ENCODE measurements at regions not wholly inside any gene's neighbourhood (a gene's known extent, or its start where the extent isn't known, plus 50 kb on each side); places are given as distances from the start of the nearest gene placed in this dataset.

DNA sequence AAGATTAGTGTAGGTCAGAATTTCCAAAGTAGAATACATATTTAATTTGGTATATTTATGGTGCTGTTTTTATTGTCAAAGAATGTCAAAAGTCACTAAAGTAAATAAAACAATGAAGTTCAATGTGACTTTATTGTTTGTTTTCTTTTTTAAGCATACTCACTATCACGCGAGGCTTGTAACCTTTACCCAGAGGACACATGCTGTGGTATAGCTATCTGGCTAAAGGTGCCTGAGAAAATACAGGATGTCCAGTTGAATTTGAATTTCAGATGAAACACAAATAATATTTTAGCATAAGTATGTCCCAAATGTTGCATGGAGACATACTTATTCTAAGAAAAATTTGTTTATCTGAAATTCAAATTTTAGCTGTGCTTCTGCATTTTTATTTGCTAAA lies 103.3 kb upstream of the KLF7 start:
- H3K9me3 ChIP-seq: no peaks in the 10 kb centered on the region
- no peak for DNase-seq
- no peak overlapping the region for H3K27ac ChIP-seq
- H3K27me3 ChIP-seq: no peaks in the 10 kb centered on the region
- TF ChIP-seq, protein P1, sequence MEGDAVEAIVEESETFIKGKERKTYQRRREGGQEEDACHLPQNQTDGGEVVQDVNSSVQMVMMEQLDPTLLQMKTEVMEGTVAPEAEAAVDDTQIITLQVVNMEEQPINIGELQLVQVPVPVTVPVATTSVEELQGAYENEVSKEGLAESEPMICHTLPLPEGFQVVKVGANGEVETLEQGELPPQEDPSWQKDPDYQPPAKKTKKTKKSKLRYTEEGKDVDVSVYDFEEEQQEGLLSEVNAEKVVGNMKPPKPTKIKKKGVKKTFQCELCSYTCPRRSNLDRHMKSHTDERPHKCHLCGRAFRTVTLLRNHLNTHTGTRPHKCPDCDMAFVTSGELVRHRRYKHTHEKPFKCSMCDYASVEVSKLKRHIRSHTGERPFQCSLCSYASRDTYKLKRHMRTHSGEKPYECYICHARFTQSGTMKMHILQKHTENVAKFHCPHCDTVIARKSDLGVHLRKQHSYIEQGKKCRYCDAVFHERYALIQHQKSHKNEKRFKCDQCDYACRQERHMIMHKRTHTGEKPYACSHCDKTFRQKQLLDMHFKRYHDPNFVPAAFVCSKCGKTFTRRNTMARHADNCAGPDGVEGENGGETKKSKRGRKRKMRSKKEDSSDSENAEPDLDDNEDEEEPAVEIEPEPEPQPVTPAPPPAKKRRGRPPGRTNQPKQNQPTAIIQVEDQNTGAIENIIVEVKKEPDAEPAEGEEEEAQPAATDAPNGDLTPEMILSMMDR (IDR thresholded peaks at IDR 0.05): no peak
- TF ChIP-seq POLR2A (IDR thresholded peaks at IDR 0.05) (no peak), POLR2AphosphoS5 (IDR thresholded peaks at IDR 0.05) (no peak), EP300 (IDR thresholded peaks at IDR 0.05) (no peak)
- intact Hi-C loops (cut with DNase I; ENCODE audit: low total_unique reads): no loop called here
- H3K4me1 ChIP-seq: no peaks in the 10 kb centered on the region
- 45 to 76% (median 58%) methylated on average over 2 of the region's 2 CpGs for WGBS, 5 donors
- no peaks in the 10 kb centered on the region for H3K36me3 ChIP-seq
- H3K4me3 ChIP-seq: no peak overlapping the region

DNA sequence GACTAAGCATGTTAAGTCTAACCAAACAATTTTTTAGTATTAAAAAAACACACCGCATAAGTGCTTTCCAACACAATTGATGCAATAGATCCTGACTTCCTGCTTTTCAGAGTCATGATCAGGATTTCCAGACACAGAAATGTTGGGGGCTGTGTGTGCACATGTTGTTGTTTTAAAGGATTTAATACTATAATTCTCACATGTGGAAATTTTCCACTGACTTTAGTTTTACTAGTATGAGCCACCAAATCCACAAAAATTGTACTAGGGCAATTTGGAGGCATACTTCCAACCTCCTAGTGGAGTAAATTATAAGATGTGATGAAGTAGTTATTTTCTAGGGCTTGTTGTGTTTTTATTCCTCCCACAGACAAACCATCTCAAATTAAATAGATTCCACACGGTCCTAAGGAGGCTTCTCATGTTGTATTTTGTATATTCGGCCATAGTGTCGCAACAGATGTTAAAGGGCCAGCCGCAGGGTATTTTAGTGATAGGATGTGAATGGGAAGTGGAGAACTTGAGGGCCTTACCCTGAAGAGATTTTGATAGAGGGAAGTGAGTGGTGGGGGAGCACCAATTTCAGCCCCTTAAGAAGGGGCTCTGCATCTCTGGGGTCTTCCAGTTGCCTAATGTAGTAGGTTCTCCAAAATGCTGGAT lies 108.9 kb upstream of the KLF7 start:
- intact Hi-C loops (cut with DNase I; ENCODE audit: low total_unique reads): no loop called here
- Histone ChIP-seq H3K4me1 (no peaks in the 10 kb centered on the region), H3K27me3 (no peaks in the 10 kb centered on the region), H3K27ac (no peak overlapping the region), H3K36me3 (no peaks in the 10 kb centered on the region), H3K9me3 (no peaks in the 10 kb centered on the region), H3K4me3 (no peak overlapping the region)
- 81 to 88% (median 87%) methylated on average over 5 of the region's 5 CpGs for WGBS, 5 donors
- TF ChIP-seq POLR2AphosphoS5 (IDR thresholded peaks at IDR 0.05) (no peak), EP300 (IDR thresholded peaks at IDR 0.05) (no peak), POLR2A (IDR thresholded peaks at IDR 0.05) (no peak)
- TF ChIP-seq, protein P1 (IDR thresholded peaks at IDR 0.05): no peak
- no peak for DNase-seq

DNA sequence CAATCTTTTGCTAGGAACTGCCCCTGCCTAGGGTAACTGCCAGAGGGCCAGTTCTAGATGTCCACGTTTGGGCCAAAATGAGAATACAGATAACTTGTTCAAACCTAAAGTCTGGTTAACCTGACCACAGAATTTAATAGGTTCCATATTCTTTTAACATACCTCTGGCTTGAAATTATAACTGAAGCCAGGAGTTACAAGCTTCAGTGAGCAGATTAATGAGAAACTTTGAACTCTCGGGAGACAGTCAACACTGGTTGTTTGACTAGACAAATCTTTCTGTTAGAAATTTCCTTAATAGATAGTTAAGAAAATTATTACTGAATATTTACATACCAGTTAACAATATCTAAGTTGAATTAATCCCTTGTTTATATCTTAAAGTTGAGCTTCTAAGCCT lies 110.0 kb upstream of the KLF7 start:
- no peaks in the 10 kb centered on the region for H3K4me1 ChIP-seq
- H3K4me3 ChIP-seq: no peak overlapping the region
- H3K27me3 ChIP-seq: no peaks in the 10 kb centered on the region
- no peaks in the 10 kb centered on the region for H3K36me3 ChIP-seq
- no peak for TF ChIP-seq POLR2AphosphoS5 (IDR thresholded peaks at IDR 0.05)
- no peak for TF ChIP-seq EP300 (IDR thresholded peaks at IDR 0.05)
- H3K27ac ChIP-seq: no peak overlapping the region
- 43 to 75% (median 49%) methylated on average over 2 of the region's 2 CpGs for WGBS, 5 donors
- intact Hi-C loops (cut with DNase I; ENCODE audit: low total_unique reads): no loop called here
- DNase-seq: no peak
- H3K9me3 ChIP-seq: no peaks in the 10 kb centered on the region

DNA sequence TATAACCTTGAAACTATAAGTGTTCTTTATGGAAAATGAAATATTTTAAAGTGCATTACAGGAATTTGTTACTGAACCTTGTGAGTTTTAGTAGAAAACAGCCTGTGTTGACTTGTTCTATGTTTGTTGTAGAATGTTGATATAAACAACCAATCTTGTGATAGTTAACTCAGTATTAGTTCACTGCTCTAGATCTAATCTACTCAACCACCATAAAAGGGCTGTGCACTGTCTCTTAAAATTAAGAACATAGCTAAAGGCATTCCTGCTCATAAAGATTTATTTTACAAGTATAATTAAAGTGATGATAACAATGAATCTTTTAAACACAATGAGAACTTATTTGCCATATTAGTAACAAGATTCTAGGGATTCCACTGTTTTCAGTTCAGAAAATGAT lies 110.5 kb upstream of the KLF7 start:
- intact Hi-C loops (cut with DNase I; ENCODE audit: low total_unique reads): no loop called here
- no peaks in the 10 kb centered on the region for H3K9me3 ChIP-seq

DNA sequence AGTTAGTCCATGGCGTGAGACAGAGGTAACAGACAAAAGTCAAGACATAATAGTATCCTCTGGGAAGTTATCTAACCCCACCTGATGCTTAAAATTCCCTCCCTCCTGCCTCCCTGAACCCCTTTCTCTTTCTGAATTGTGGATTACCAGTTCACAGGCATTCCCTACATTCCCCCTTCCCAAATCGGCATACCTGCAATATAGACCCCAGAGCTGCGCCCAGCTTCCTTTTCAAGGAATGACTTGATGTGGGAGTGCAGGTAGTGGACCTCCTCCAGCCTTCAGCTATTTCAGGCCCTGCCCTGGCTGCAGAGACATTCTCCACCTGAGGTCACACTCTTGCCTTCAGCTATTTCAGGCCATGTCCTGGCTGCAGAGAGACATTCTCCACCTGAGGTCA lies 111.1 kb upstream of the KLF7 start:
- TF ChIP-seq POLR2AphosphoS5 (IDR thresholded peaks at IDR 0.05): no peak
- TF ChIP-seq POLR2A (IDR thresholded peaks at IDR 0.05): no peak
- TF ChIP-seq, protein P1 (IDR thresholded peaks at IDR 0.05): no peak
- TF ChIP-seq EP300 (IDR thresholded peaks at IDR 0.05): no peak
- intact Hi-C loops (cut with DNase I; ENCODE audit: low total_unique reads): no loop called here
- Histone ChIP-seq H3K4me3 (no peak overlapping the region), H3K9me3 (no peaks in the 10 kb centered on the region), H3K27ac (no peak overlapping the region), H3K27me3 (no peaks in the 10 kb centered on the region), H3K36me3 (no peaks in the 10 kb centered on the region), H3K4me1 (no peaks in the 10 kb centered on the region)
- no peak for DNase-seq
- WGBS, 5 donors: 92 to 95% (median 93%) methylated on average over 3 of the region's 3 CpGs

More for the DNA sequence above, 110.5 kb upstream of the KLF7 start:
- H3K4me3 ChIP-seq: no peak overlapping the region
- no peaks in the 10 kb centered on the region for H3K36me3 ChIP-seq
- H3K27ac ChIP-seq: no peak overlapping the region
- no peak for TF ChIP-seq POLR2A (IDR thresholded peaks at IDR 0.05)
- TF ChIP-seq, protein P1 (IDR thresholded peaks at IDR 0.05): no peak
- no peak for TF ChIP-seq POLR2AphosphoS5 (IDR thresholded peaks at IDR 0.05)
- TF ChIP-seq EP300 (IDR thresholded peaks at IDR 0.05): no peak
- DNase-seq: no peak
- no peaks in the 10 kb centered on the region for H3K4me1 ChIP-seq
- H3K27me3 ChIP-seq: no peaks in the 10 kb centered on the region

Data from stomach (tissue), 8 donors.